DMS53 treated with DMSO at 0.1 percent for 48 hours (cell line): ENCODE measurements at regions not wholly inside any gene's neighbourhood (a gene's known extent, or its start where the extent isn't known, plus 50 kb on each side); places are given as distances from the start of the nearest gene placed in this dataset.

Experiments
- DNase-seq: peaks from one replicate; lab custom pipeline; 2025; ENCODE audit not compliant: unreplicated experiment; lab: John Stamatoyannopoulos, UW

DNA sequence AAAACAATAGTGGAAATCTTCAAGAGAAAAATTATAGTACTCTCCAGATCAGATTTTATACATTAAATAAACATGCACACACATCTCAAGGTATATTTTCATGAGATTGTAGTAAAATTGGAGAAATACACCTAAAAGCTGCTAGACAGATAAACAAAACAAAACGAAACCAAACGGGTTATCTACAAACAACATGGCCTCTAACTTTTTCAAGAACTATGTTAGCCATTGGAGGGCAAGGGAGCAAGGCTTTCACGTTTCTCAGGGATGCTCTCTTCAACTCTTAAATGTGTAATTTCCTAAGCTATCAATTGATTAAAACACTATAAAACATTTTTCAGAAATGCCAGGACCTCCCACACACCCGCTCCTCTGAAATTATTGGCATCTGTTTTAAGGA is 1262.4 kb upstream of the PCDH20 start:
- no peak for DNase-seq

DNA sequence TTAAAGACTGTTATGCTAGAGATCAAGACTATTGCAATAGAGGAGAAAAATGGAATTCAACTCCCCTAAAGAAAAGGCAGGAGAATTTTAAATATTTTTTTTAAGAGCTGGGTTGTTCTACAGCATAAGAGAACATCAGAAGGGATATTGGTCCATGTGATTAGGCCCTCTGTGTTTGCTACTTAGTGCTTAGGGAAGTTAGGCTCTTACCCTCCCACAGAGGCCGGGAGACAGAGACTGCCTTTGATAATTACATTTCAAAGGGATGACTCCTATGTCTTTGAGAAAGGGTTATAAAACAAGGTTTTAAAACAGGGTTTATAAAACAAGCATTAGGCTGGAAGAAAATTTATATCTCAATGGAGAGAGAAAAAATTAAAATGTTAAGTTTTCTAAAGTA is 1248.1 kb upstream of the PCDH20 start:
- DNase-seq = no peak

DNA sequence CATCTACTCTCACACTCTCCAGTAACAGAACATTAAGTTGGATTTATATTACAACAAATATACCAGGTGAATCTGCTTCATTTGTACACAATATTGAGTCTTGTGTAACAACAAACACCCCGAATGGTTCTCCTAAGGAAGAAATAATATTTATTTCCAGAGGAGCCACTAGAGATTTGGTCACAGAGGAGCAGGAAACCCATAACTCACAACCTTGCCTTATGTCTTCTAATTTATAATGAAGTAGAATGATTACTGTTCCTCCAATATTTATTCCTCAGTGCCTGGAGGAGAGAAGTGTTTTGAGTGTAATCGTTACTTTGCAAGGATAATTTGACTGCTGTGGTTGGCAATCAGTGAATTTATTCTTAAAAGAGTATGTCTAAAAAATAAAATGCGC is 1243.7 kb upstream of the PCDH20 start:
- no peak for DNase-seq

DNA sequence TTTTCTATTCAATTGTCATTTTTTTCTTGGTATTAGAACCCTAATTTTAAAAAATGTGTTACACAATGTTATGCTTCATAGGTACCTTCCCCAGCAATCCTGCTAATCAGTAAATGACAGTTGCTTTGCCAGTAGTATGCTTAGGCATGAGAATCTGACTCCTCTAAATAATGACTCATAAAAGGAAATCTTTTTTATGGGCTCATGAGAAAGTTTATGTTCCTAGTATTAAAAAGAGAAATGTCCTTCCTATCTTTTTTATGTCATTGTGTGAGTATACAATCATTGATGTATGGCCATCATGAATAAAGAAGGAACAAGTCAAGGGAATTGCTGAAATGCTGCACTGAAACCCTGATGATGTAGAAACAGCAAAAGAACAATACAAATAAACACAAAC is 1237.7 kb upstream of the PCDH20 start:
- DNase-seq = no peak

DNA sequence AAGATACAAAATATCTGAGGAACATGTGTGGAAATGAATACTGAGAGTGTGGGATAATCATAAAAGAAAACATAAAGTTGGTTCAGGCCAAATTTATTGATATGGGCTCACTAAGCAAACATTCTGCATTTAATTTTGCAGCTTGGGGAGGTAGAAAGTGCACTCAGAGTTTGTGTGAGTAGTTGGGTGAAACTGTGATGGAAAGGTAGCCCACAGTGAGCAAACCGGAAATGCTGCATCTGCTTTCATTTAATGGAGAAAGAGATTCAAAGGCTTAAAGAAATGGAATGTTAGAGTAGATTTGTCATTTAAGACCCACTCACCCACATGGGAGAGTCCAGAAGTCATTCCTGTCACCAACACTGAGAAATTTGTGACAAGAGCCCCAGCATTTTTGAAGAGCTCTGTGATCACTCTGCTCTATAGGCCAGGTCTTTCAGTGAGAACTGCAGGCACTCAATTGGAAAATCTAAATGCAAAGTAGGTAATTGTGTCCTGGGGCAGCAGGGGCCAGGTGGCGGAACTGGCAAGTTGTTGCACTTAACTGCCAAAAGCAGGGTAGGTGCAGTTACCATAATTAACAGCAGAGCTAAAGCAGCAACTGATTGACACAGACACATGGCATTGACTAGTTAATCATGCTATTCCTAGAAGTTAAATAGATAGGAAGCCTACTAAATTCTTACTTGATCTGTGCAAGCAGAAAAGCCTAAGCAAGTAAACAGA is 1228.3 kb upstream of the PCDH20 start:
- no peak for DNase-seq

DNA sequence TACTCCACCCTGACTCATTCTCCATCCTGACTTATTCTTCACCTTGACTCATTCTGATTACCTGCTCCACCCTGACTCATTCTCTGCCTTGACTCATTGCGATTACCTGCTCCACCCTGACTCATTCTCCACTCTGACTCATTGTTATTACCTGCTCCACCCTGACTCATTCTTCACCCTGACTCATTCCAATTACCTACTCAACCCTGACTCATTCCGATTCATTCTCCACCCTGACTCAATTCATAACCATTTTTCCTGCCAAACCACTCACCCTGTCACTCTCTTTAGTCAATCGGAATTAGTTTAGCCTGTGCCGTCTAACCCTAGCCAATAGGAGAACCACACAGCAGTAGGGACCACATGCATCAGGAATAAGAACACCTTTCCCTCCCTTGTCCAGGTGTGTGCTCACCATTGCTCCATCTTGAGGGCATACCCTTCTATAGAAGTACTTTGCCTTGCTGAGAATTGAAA is 1227.4 kb upstream of the PCDH20 start:
- DNase-seq = no peak

DNA sequence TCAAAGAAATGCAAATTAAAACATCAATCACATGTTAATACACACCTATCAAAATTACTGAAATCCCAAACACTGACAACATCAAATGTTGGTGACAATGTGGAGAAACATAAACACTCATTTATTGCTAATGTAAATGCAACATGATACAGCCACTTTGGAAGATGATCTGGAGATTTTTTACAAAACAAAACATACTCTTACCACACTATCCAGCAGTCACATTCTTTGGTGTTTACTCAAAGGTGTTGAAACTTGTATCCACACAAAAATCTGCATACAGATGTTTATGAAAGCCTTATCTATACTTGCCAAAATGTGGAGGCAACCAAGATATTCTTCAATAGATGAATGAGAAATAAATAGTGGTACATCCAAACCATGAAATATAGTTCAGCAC is 1219.5 kb upstream of the PCDH20 start:
- DNase-seq = no peak

DNA sequence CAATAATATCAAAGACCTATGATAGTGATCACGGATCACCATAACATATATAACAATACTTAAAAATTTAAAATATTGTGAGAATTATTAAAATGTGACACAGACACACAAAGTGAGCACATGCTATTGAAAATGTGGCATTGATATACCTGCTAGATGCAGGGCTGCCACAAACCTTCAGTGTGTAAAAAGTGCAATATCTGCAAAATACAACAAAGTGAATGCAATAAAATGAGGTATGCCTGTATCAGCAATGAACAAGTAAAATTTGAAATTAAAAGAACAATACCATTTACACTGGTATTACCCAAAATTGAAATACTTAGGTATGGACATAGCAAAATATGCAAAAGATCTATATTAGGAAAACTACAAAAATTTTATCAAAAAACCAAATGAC is 1217.8 kb upstream of the PCDH20 start:
- DNase-seq = no peak

DNA sequence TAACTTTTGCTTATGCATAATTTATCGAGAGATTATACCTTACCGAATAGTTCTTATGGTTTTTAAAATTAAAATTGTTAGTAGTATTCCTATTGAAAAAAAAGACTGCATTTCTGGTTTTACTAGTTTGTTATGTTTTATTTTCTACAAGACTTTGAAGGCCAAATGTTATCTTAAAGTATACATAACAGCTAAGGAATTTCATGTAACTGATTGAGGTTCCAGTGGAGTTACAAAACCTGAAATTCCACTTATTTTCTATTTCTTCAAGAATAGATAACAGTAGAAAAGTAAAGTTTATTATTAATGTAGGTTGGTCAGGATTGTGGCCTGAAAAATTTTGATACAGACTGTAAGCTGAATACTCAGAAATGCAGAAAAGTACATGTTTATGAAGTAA is 1216.0 kb upstream of the PCDH20 start:
- no peak for DNase-seq

DNA sequence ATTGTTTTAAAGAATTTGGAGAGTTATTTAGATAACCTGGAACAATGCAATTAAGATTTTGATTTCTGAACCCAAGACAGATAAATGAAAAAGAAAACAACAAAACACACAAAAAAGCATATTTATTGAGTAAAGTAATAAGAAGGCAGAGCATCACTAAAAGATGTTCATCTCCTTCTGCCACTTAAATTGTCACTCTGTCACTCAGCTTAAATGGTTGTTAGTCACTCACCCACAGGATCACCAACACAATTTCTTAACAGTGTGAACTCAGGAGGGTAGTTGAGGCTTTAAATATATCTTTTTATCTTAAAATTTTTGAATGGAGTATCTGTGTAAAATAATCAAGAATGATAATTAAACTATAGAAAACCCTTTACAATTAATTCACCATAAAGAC is 1215.5 kb upstream of the PCDH20 start:
- no peak for DNase-seq

DNA sequence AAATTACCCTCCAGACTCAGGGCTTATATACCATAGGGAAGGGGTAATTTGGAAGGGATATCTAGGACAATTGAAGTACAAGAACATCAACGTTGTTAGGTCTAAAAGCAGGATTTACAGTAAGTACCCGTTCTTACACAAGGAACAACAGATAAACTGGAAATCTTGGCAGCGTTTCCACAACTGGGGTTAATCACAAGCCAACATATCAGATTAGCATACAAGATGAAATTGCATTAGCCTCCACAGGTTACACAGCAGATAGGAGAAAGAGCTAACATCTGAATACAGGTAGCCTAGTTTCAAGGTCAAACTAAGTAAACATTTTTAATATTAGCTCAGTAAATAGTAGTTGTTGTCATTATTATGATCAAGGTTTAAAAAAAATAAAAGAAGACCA is 1214.0 kb upstream of the PCDH20 start:
- no peak for DNase-seq

DNA sequence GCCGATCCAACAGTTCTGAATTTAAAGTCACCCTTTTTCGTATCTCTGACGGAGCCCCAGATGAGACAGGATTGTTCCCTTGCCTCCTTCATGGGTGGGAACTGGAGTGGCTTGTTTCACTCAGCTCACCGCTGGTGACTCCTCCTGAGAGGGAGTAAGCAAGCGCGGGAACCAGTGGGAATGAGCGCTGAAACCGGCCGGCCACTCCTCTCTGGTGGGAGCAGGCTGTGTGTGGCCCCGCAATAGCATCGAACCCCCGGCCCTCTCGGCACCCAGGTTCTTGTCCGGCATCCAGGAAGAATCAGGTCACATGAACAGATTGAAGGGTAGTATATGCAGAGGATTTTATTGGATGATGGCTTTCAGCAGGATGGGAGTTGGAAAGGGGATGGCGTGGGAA is 1211.6 kb upstream of the PCDH20 start:
- DNase-seq = no peak

DNA sequence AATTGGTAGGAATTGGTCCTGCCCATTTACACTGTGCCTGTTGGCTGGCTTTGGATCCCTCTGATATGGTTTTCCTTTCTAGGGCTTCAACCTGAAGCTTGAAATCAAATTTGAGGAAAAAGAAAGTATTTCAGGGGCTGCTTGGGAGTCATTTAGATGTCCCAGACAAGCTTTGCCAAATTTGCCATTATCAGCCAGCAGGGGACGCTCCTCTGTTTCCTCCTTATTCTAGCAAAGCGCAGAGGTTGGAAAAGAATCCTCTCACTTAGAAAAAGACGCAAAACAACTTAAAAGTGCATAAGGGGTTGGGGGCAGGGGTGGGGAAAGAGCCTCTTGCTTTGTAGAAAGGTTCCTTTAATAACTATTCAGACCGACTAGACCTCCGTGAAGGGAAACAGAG is 1211.1 kb upstream of the PCDH20 start:
- no peak for DNase-seq

DNA sequence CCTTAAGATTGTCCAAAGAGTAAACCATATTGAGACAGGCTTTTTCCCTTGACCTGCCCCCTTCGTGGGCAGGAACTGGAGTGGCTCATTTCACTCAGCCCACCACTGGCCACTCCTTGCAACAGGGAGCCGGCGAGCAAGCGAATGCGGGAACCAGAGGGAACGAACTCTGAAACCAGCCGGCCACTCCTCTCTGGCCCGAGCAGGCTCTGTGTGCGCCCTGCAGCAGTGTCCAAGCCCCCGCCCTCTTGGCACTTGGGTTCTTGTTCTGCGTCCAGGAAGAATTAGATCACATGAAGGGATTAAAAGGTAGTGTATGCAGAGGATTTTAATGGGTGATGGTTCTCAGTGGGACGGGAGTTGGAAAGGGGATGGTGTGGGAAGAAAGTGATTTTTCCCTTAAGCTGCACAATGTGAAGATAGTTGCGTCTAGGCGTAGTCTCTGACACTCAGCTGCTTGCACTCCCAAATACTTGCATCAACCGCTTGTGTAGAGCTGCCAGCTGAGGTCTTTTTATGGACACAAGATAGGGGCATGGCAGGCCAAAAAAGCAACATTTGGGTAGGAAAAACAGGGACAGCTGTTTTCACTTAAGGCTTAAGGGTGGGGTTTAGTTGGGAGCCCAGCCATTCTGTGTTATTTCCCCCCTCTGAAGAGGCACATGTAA is 1209.7 kb upstream of the PCDH20 start:
- no peak for DNase-seq

DNA sequence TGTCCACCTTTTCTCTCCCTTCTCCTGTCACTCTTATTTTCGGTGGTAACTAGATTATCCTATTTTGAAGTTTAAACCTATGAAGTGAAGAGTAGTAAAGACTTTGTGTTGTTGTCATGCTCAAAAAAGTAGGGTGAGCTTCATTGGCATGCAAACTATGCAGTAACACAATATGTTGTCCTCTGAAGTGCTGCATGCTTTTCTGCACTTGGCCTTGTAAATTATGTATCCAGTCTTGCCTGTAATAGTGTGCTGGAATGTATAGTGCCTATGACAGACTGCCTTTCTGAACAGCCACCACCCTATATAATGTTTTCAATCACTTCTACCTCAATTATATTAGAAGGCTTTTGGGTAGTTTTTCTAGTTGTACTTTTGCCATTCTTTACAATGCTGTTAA is 1198.2 kb upstream of the PCDH20 start:
- no peak for DNase-seq

DNA sequence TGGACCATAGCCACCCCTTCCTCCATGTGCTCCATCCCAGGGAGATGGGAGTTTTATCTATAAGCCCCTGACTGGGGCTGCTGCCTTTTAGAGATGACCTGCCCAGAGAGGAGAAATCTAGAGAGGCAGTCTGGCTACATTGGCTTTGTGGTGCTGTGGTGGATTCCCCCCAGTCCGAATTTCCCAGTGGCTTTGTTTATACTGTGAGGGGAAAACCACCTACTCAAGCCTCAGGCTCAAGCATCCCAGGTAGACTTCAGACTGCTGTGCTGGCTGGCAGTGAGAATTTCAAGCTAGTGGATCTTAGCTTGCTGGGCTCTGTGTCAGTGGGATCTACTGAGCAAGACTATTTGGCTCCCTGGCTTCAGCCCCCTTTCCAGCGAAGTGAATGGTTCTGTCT is 1195.7 kb upstream of the PCDH20 start:
- DNase-seq = no peak

DNA sequence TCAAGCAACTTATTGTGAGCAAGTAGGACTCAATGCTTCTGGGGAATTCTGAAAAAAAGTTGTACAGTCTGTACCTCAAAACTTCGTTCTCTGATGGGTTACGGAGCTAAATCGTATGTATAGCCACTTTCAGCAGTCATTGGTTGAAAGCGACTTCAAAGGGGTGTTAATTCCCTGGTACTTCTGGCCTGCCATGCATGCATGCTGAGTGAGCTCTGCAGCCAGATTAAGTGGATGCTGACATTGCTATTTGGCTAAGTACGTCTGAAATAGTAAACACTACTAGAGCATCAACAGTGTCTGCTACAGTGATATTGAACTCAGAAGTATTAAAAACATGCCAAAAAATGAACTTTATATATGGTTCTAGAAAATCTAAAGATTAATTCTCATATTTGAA is 1183.1 kb upstream of the PCDH20 start:
- DNase-seq = no peak

DNA sequence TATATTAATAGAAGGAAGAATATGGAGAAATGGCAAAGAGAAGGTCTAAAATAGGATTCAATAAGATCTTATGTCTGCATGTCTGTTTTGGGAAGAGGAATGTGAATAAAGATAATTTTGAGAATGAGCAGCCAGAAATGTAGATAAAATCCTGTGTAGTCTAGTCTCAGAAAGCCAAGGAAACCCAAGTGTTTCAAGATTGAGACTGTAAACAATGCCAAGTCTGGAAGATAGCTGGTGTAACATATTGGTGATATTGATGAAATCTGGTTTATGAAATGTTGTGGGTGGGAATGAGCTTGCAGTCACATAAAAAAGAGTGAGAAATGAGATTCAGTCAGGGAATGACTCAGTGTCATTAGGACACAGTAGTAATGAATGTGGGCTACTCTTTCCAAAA is 1180.3 kb upstream of the PCDH20 start:
- DNase-seq = no peak

DNA sequence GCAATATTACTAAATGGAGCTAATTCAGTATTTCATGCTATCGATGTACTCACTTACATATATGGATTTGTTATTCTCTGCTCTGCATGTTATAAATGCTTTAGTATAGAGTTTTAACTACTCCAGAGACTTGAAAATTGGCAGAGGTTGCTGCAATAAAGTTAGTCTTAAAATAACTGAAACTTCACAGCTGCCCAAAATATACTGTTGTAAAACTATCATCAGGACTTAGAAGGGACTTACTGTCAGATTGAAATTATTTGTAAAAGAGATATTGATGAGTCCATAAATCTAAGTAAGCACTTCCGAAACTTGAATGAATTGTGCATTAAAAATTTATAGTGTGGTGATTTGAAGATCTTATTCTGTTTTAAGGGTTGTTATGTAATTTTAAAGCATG is 1178.2 kb upstream of the PCDH20 start:
- DNase-seq = no peak

DNA sequence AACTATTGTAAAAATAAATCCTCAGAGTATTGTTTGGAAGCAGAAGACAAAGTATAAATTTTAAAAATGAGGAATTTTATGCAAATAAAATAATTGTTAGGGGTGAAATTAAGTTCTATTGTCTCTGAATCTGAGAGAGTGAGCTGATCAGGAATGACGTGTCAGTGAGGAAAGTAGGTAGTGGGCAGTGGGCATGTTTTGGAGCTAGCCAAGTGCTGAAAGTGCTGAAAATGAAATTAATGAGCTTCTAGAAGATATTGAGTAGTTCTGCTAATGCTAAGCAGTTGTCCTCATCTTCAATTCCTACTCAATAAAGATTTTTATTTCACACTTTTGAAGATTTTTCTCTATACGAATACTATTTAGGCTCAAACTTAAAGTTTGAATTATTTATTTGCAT is 1167.8 kb upstream of the PCDH20 start:
- no peak for DNase-seq

DNA sequence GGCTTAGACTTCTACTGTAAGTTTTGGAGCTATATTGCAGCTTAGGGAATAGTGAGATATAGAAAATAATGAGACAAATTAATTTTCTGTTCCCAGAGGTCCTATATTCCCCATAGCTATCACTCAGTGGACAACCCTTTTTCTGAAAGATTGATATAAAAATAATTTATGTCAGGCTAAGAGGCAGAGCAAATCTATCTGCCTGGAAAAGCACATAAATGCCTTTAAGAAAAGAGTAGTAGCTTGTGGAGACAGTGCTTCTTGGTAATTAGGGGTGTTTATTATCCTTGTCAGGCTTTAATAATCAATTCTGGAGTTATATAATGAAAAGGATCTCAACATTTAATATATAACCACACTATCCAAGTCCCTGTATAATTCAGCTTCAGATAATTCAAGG is 1162.8 kb upstream of the PCDH20 start:
- no peak for DNase-seq

DNA sequence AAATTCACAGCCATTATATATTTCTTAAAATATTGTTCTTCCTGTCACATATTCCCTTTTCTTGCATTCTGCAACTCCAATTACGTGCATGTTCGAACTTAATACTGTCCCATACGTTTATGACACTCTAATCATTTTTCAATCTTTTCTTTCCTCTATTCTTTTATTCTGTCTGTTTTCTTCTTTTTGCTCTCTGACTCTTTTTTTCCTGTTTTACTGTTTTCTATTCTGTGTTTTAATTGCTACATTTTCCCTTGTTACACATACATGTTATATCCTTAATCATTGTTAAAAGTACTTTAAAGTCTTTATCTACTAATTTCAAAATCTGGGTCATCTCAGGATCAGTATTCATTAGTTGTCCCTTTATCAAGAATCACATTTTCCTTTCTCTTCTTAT is 1149.1 kb upstream of the PCDH20 start:
- no peak for DNase-seq

DNA sequence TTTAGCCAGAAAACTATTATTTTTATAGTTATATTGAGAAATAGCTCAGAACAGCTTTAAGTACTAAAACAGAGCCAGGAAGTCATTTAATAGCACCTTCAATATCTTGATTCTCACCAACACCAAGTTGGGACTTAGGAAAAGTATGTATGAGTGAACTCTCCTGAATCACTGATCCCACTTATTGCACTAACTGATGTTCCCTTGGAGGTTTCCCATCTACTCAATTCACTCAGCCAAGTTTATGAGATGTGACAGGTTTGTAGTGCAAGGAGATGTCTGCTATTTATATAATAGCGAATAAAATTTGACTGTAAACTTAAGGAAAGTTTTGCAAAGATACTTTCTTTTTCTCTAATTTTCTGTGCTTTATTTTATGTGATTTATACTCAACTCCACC is 1147.6 kb upstream of the PCDH20 start:
- DNase-seq = no peak
